GM23338 (cell line): ENCODE measurements at regions not wholly inside any gene's neighbourhood (a gene's known extent, or its start where the extent isn't known, plus 50 kb on each side); places are given as distances from the start of the nearest gene placed in this dataset.

Source experiments
- ATAC-seq: fragments of 200-7000 bp; cut with Tn5 transposase; 3 replicates; pipeline ENCODE4 v1.9.1; 2020
- DNase-seq: peaks from one replicate; pipeline ENCODE4 v3.0.0-alpha.2; 2015; ENCODE audit warnings: low spot score
- H2AFZ ChIP-seq: fragments of 200-600 bp; sonication (generic); 2 replicates; pipeline ENCODE4 v1.8.0; 2016; ENCODE audit warnings: antibody characterized with exemption, mild to moderate bottlenecking, moderate library complexity
- H3F3A ChIP-seq: fragments of 200-600 bp; sonication (generic); replicated peaks from 2 replicates; pipeline ENCODE4 v1.8.0; 2017; ENCODE audit warnings: antibody characterized with exemption, mixed run types, low read depth
- H3K27ac ChIP-seq: fragments of 200-600 bp; sonication (generic); 2 replicates; pipeline ENCODE4 v1.6.1; 2016; ENCODE audit warnings: low read depth
- H3K27me3 ChIP-seq: fragments of 200-600 bp; sonication (generic); 2 replicates; pipeline ENCODE4 v1.8.0; 2016; ENCODE audit warnings: mild to moderate bottlenecking, mixed run types, moderate library complexity; ENCODE audit not compliant: insufficient read depth
- H3K36me3 ChIP-seq: fragments of 200-600 bp; sonication (generic); 2 replicates; pipeline ENCODE4 v1.8.0; 2016; ENCODE audit warnings: mild to moderate bottlenecking; ENCODE audit not compliant: insufficient read depth
- H3K4me1 ChIP-seq: fragments of 200-600 bp; sonication (generic); 2 replicates; pipeline ENCODE4 v1.8.0; 2016; ENCODE audit warnings: mild to moderate bottlenecking, moderate library complexity; ENCODE audit not compliant: insufficient read depth
- H3K4me2 ChIP-seq: fragments of 200-600 bp; sonication (generic); 2 replicates; pipeline ENCODE4 v1.7.1; 2017; ENCODE audit warnings: mixed run types
- H3K4me3 ChIP-seq: fragments of 200-600 bp; sonication (generic); 2 replicates; pipeline ENCODE4 v1.6.1; 2016; ENCODE audit warnings: mixed run types
- H3K79me2 ChIP-seq: fragments of 200-600 bp; sonication (generic); replicated peaks from 2 replicates; pipeline ENCODE4 v1.8.0; 2017; ENCODE audit warnings: mild to moderate bottlenecking; ENCODE audit not compliant: insufficient read depth
- H3K9me2 ChIP-seq: fragments of 200-600 bp; sonication (generic); 2 replicates; pipeline ENCODE4 v1.8.0; 2017; ENCODE audit not compliant: insufficient read depth
- H4K20me1 ChIP-seq: fragments of 200-600 bp; sonication (generic); replicated peaks from 2 replicates; pipeline ENCODE4 v1.8.0; 2017; ENCODE audit warnings: mild to moderate bottlenecking; ENCODE audit not compliant: insufficient read depth
- H3K27ac Mint-ChIP-seq: 2 replicates; pipeline ENCODE4 v1.8.0; 2020; ENCODE audit warnings: inconsistent platforms, mild to moderate bottlenecking, moderate library complexity, mixed read lengths
- H3K27me3 Mint-ChIP-seq: 3 replicates; pipeline ENCODE4 v1.8.0; 2022; ENCODE audit warnings: low read depth, mild to moderate bottlenecking, moderate library complexity, mixed read lengths, inconsistent platforms; ENCODE audit not compliant: insufficient read depth, poor library complexity
- H3K36me3 Mint-ChIP-seq: 3 replicates; pipeline ENCODE4 v1.8.0; 2021; ENCODE audit warnings: low read depth, mild to moderate bottlenecking, inconsistent platforms, moderate library complexity, mixed read lengths
- H3K4me1 Mint-ChIP-seq: 3 replicates; pipeline ENCODE4 v1.8.0; 2020; ENCODE audit warnings: mild to moderate bottlenecking, inconsistent platforms, mixed read lengths
- H3K4me3 Mint-ChIP-seq: 3 replicates; pipeline ENCODE4 v1.8.0; 2021; ENCODE audit warnings: moderate library complexity, mild to moderate bottlenecking, inconsistent platforms, mixed read lengths
- H3K9me3 Mint-ChIP-seq: 3 replicates; pipeline ENCODE4 v1.8.0; 2020; ENCODE audit warnings: moderate library complexity, mild to moderate bottlenecking, inconsistent platforms, mixed read lengths
- CTCF ChIP-seq, 2 experiments: fragments of 200-600 bp in 1 of 2; sonication (generic) in 1 of 2; conservative IDR thresholded peaks; 2 replicates each; pipeline versions ENCODE4 v1.5.1 to v1.6.1; 2016 to 2017; ENCODE audit warnings: antibody characterized with exemption in 2 of 2, low read depth in 2 of 2, mild to moderate bottlenecking in 2 of 2, moderate library complexity in 1 of 2
- ETS1 ChIP-seq: IDR thresholded peaks from 2 replicates; pipeline ENCODE4 v1.6.1; 2016; ENCODE audit warnings: antibody characterized with exemption
- JUNB ChIP-seq: IDR thresholded peaks from one replicate; pipeline ENCODE4 v1.6.1; 2016; ENCODE audit warnings: antibody characterized with exemption; ENCODE audit not compliant: unreplicated experiment
- NANOG ChIP-seq: IDR thresholded peaks from 2 replicates; pipeline ENCODE4 v1.6.1; 2016; ENCODE audit warnings: antibody characterized with exemption, borderline replicate concordance
- POLR2AphosphoS5 ChIP-seq: IDR thresholded peaks from 2 replicates; pipeline ENCODE4 v1.6.1; 2016; ENCODE audit warnings: antibody characterized with exemption, low read depth
- REST ChIP-seq: IDR thresholded peaks from one replicate; pipeline ENCODE4 v1.6.1; 2018; ENCODE audit warnings: antibody characterized with exemption; ENCODE audit not compliant: unreplicated experiment
- ZNF331 ChIP-seq: fragments of 250-450 bp; sonication (Bioruptor Pico); IDR thresholded peaks from 2 replicates; pipeline ENCODE4 v1.5.0; 2020; ENCODE audit warnings: low read depth, mild to moderate bottlenecking, moderate library complexity

GRCh38 chr4:18937080-18937479 is 915.5 kb upstream of the LCORL start (continued):
- TF ChIP-seq REST (no peak), POLR2AphosphoS5 (no peak)

- Histone ChIP-seq H3K79me2 (no peaks in the 10 kb centered on the region), H3K4me1 (peaks cover 10% of the 10 kb centered on the region), H3F3A (no peaks in the 10 kb centered on the region), H3K9me2 (0 out of 2 replicates have a peak, but pooled peaks cover 4% of the 10 kb centered on the region), H2AFZ (peak overlapping the region; percentile 85), H3K4me3 (no peak overlapping the region), H3K27ac (no peak overlapping the region), H4K20me1 (no peaks in the 10 kb centered on the region), H3K27me3 (no peaks in the 10 kb centered on the region), H3K4me2 (no peak overlapping the region), H3K36me3 (no peaks in the 10 kb centered on the region)
- Mint-ChIP-seq H3K27me3 (no peaks in the 10 kb centered on the region), H3K9me3 (no peaks in the 10 kb centered on the region; the same call in 2 of the 3 replicates), H3K4me1 (peaks cover 10% of the 10 kb centered on the region), H3K4me3 (no peak overlapping the region), H3K36me3 (no peaks in the 10 kb centered on the region), H3K27ac (no peak overlapping the region)
- ATAC-seq (peak; percentile 39; the same call in 1 of the 3 replicates), DNase-seq (peak; percentile 10)
- TF ChIP-seq ETS1 = no peak
- TF ChIP-seq POLR2AphosphoS5 = no peak
- TF ChIP-seq CTCF (conservative IDR thresholded peaks at IDR 0.05; ENCODE audit: low read depth in 2 of 2) = no peak
- TF ChIP-seq NANOG = no peak
- TF ChIP-seq JUNB = no peak
- no peak for TF ChIP-seq ZNF331 (CRISPR knock-in tag)
These were observed 914.2 kb upstream of the LCORL start for GRCh38 chr4:18935659-18936345.
